ENCODE measurements at regions not wholly inside any gene's neighbourhood (a gene's known extent, or its start where the extent isn't known, plus 50 kb on each side); places are given as distances from the start of the nearest gene placed in this dataset.

DNA sequence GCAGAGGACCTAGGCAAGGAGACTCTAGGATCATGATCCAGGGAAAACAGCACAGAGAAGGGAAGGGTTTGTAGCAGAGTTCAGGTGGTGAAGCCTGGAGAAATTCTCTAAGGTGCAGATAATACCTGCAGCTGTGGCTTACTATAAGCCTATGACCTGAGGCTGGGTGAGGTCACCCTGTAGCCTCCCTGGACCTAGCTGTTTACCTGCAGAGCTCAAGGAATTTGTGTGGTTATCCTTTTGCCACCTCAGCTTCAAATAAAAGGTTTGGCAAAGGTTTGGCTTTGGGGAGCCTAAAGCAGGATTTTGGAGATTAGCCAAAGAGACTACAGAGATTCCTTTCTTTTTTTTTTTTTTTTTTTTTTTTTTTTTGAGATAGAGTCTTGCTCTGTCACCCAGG, 79.5 kb upstream of the ZNF648 start:
- no peak for TF ChIP-seq CTCF (IDR thresholded peaks at IDR 0.05)
- no peak for TF ChIP-seq EP300 (IDR thresholded peaks at IDR 0.05)
- TF ChIP-seq POLR2A (IDR thresholded peaks at IDR 0.05), result no peak
- no peak for TF ChIP-seq POLR2AphosphoS5 (IDR thresholded peaks at IDR 0.05)

All from upper lobe of left lung (tissue), 4 donors.